ENCODE measurements at regions not wholly inside any gene's neighbourhood (a gene's known extent, or its start where the extent isn't known, plus 50 kb on each side); places are given as distances from the start of the nearest gene placed in this dataset.

DNA sequence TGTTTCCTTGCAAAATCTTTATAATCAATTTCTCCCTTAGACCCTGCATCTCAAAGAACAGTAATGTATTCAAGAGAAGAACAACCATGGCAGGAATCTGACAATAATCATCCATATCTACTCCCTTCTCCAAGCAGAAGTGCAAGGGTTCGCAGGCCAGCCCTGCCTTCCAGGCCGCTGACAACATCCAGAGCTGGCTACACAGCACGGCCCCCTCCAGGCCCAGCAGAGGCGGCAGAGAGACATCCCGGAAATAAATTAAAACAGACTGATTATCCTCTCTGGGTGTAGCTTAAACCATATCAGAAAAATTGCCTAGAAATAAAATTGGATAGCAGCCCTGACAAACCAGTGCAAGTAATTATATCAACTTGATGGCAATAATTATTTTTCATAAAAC is 223.3 kb downstream of the FAM43A start:
- TF ChIP-seq TAF1 (IDR thresholded peaks at IDR 0.05; ENCODE audit: borderline replicate concordance, low read depth, low read length) (no peak), USF2 (IDR thresholded peaks at IDR 0.05; ENCODE audit: borderline replicate concordance, low read depth, low read length) (no peak), NRF1 (IDR thresholded peaks at IDR 0.05; ENCODE audit: low read depth, low read length) (no peak), USF1 (IDR thresholded peaks at IDR 0.05; ENCODE audit: borderline replicate concordance, low read depth) (no peak), RFX5 (IDR thresholded peaks at IDR 0.05; ENCODE audit: low read length) (no peak), MEF2A (IDR thresholded peaks at IDR 0.05; ENCODE audit: borderline replicate concordance, low read depth) (no peak), RAD21 (IDR thresholded peaks at IDR 0.05; ENCODE audit: low read length) (peak; percentile 35)
- TF ChIP-seq, protein P1, sequence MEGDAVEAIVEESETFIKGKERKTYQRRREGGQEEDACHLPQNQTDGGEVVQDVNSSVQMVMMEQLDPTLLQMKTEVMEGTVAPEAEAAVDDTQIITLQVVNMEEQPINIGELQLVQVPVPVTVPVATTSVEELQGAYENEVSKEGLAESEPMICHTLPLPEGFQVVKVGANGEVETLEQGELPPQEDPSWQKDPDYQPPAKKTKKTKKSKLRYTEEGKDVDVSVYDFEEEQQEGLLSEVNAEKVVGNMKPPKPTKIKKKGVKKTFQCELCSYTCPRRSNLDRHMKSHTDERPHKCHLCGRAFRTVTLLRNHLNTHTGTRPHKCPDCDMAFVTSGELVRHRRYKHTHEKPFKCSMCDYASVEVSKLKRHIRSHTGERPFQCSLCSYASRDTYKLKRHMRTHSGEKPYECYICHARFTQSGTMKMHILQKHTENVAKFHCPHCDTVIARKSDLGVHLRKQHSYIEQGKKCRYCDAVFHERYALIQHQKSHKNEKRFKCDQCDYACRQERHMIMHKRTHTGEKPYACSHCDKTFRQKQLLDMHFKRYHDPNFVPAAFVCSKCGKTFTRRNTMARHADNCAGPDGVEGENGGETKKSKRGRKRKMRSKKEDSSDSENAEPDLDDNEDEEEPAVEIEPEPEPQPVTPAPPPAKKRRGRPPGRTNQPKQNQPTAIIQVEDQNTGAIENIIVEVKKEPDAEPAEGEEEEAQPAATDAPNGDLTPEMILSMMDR (IDR thresholded peaks at IDR 0.05): no peak
- TF ChIP-seq, protein P2, sequence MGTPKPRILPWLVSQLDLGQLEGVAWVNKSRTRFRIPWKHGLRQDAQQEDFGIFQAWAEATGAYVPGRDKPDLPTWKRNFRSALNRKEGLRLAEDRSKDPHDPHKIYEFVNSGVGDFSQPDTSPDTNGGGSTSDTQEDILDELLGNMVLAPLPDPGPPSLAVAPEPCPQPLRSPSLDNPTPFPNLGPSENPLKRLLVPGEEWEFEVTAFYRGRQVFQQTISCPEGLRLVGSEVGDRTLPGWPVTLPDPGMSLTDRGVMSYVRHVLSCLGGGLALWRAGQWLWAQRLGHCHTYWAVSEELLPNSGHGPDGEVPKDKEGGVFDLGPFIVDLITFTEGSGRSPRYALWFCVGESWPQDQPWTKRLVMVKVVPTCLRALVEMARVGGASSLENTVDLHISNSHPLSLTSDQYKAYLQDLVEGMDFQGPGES (IDR thresholded peaks at IDR 0.05; ENCODE audit: low read depth, low read length): no peak
